GM19395 (cell line): ENCODE measurements at regions not wholly inside any gene's neighbourhood (a gene's known extent, or its start where the extent isn't known, plus 50 kb on each side); places are given as distances from the start of the nearest gene placed in this dataset.
A peak's percentile ranks its signal among the peaks of the same experiment; 100 is the strongest.
"Not testable (repeated sequence)": the region's sequence is repeated elsewhere in the genome, so short reads cannot be mapped to it uniquely, and the experiment has no call there.

ENCODE experiments used
- ATAC-seq: cut with Tn5 transposase; IDR thresholded peaks from one replicate; pipeline ENCODE4 v1.9.1; 2021; ENCODE audit warnings: mild to moderate bottlenecking, moderate library complexity; ENCODE audit not compliant: unreplicated experiment

DNA sequence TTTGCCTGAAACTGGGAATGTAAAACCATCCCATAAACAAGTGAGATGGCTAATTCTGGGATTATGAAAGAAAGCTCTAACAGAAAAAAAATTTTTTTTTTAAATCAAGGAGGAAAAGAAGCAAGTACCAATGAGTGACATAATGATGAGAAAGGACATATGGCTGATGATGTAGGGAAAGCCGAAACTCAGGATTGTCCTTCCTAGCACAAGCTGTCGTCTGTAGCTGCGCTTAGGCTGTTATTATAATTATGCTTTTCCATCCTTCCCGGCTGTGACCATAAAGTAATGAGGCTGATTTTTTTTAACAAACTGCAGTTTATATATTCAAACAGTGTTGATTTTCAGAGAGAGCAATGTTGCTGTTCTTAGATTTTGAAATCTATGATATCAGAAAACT, 209.8 kb upstream of the NOCT start:
- ATAC-seq = no peak

GRCh38 chr4:138804711-138805110, 210.9 kb upstream of the NOCT start:
- ATAC-seq = no peak

DNA sequence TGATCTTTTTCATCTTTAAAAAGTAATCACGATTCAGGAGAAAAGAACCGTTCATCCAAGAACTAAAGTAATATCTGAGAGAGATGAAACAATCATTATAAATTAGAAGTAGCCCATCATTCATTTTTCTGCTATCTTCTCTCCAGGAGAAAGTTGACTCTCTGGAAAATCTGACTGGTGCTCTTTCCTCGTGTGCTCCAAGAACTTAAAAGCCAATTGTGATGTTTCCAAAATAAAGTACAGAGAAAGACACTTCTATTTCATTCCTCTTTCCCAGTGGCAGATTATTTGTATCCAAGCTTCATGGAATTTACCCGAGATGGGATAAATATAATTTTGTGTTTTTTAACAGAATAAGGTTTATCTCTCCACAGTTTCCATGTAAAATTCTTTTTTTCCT, 212.5 kb upstream of the NOCT start:
- no peak for ATAC-seq

DNA sequence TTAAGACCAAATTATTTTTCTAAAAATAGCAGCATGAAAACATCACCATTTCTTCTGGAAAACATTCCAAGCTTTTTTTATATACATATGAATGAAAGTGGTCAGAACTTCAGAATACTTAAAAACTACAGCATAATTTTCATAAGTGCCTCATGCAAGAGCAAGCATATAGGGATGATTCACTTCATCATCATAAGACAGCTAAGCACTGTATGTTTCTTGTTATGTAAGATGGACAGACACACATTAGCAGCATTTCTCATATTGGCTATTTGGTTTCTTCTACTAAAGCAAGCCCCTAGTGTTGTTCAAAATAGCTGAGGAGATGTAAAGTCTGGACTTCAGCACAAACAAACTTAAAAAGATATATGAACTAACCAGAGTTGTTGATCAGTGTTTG, 213.1 kb upstream of the NOCT start:
- no peak for ATAC-seq

- no peak for ATAC-seq
These were observed 215.2 kb upstream of the NOCT start for GRCh38 chr4:138800421-138800820.

DNA sequence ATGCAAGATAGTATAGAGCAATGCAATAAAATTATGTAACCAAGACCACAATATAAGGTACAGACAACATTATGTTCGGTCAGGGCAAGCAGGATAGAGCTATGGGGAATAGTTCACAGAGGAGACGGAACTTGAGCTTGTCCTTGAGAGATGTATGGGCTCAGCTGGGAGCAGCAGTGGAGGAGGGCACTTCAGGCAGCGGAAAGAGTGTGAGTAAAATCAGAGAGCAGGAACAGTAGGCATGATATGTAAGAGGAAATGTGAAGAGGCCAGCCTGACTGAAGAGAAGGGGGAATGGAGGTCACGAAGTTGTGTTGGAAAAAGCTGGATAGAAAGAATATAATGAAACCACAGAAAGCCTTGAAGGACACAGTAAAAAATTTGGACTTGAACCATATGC, 217.2 kb upstream of the NOCT start:
- no peak for ATAC-seq

DNA sequence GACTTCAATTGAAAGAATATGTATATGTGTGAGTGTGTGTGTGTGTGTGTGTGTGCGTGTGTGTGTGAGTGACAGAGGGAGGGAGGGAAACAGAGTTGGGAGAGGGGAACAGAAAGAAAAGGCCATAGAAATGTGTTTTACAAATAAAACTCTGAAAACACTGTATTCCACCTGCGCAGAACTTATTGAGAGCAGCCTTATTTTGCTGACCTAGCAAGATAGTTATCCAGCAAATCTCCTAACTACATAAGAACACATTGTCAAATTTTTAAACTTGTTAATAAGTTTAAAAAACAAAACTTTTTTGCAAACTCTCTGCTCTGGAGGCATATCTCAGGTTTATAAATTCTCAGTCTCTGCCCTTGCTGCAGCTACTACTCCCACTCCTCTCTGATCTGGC, 217.9 kb upstream of the NOCT start:
- ATAC-seq = no peak

GRCh38 chr4:138796761-138797160, 218.8 kb upstream of the NOCT start:
- ATAC-seq = no peak

DNA sequence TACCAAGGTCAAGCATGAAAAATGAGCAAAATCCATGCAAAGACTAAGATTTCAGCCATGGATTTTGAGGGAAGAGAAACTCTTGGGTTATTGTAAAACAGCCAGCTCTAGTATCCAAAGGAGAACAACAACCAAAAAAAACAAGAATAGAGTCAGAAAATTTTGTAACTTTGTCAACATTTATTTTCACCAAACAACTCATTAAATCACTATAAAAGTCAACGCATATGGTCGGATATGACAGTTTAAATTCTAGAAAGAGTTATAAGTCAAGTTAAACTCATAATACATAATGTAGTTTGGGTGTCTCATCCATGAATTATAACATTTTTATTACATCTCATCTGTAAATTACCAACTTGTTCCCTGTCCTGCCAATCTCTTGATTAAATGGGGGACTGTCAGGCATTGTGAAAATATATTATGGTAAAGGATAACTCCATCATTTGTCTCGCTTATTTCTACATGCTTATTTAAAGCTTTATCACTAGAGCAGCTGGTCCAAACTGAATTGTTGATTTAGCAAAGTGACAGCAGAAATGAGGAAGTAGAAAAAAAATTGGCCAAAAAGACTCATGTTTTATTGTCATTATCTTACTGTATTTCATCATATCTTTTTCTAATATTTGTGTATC, 224.8 kb upstream of the NOCT start:
- ATAC-seq = no peak

DNA sequence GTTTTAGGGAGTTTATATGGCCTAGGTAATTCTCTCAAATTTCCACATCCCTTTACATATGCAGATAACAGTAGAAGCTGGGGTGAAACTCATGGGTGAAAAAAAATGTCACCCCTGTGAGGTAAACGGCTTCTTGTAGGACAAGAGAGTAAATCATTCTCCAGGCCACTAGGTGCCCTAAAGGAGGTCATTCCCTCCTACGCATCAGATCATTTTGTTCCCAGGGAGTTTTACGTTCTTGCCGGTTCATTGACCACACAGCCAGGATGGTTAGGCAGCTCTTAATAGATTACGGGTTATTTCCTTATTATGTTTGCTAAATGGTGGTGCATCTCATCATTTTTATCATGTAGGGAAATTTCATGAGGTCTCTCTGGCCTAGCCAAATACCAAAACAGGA, 225.8 kb upstream of the NOCT start:
- ATAC-seq = no peak

- ATAC-seq = no peak
These were observed 226.7 kb upstream of the NOCT start for GRCh38 chr4:138788857-138789256.

GRCh38 chr4:138788267-138788790, 227.3 kb upstream of the NOCT start:
- no peak for ATAC-seq

DNA sequence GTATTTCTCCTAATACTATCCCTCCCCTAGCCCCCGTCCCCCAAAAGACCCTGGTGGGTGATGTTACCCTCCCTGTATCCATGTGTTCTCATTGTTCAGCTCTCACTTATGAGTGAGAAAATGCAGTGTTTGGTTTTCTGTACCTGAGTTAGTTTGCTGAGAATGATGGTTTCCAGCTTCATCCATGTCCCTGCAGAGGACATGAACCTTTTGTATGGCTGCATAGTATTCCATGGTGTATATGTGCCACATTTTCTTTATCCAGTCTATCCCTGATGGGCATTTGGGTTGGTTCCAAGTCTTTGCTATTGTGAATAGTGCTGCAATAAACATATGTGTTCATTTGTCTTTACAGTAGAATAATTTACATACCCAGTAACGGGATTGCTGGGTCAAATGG, 235.8 kb upstream of the NOCT start:
- ATAC-seq = not testable (repeated sequence)

- peak; percentile 89 for ATAC-seq
These were observed 239.7 kb upstream of the NOCT start for GRCh38 chr4:138775890-138776289.

DNA sequence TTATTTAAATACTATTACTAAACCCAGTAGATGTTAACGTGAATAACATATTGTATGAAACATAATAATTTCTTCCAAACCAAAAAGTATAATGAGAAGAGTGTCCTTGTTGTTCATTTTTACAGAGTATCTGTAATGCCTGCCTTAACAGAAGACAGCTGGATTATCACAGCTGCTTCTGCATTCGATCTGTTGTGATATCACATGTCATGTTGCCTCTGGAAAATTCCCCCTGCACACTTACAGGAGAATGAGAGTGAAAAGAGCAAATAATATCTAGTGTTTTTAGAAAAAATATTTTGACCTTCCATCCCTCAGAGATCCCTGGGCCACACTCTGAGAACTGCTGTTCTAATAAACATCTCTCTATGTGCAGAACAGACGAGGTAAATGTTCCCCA, 240.1 kb upstream of the NOCT start:
- peak; percentile 7 for ATAC-seq

DNA sequence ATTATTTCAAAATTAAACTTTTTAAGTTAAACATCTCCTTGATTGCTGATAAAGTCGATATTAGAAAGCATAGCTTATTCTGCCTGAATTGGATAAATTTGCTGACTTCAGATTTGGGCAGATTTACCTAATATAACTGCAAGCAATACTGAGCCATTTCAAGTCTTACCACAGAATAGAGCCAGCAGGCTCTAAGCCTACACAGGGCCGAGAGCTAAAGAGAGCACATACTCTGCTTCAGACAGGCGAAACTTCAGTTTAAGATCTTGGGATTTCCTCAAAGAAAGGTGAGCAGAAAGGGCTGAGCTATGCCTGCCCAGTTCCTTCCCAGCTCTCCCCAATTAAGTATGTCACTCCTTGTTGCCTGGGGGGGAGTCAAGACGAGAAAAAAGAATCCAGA, 240.6 kb upstream of the NOCT start:
- no peak for ATAC-seq

DNA sequence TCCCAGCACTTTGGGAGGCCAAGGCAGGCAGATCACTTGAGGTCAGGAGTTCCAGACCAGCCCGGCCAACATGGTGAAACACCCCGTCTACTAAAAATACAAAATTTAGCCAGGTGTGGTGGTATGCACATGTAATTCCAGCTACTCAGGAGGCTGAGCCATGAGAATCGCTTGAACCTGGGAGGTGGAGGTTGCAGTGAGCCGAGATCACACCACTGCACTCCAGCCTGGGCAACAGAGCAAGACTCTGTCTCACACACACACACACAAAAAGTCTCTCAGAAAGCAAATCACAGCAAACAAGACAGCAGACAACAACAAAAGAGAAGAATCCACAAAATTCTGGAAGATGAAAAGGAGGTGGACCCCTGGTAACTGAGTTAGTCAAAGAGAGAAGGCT, 241.5 kb upstream of the NOCT start:
- not testable (repeated sequence) for ATAC-seq

GRCh38 chr4:138773321-138773720, 242.3 kb upstream of the NOCT start:
- no peak for ATAC-seq

DNA sequence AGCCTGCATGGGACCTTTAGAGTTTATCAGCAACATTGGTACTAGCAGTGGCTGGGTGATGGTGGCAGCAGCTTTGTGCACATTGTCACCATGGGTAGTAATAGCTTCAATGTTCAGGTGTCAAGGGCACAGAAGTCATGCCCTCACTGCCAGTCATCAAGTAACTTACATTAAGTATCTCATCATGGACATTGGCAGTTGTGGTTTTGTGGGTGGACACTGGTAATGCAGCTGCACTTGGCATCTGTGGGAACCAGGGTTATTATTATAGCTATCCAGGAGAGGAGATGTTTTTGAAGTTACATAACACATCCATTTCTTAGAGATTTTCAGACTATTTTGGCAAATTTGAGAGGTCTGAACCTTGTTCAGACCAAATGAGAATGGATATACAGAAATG, 243.2 kb upstream of the NOCT start:
- ATAC-seq = no peak

GRCh38 chr4:138770818-138771217, 244.8 kb upstream of the NOCT start:
- no peak for ATAC-seq

GRCh38 chr4:138766332-138766731, 249.2 kb upstream of the NOCT start:
- no peak for ATAC-seq

DNA sequence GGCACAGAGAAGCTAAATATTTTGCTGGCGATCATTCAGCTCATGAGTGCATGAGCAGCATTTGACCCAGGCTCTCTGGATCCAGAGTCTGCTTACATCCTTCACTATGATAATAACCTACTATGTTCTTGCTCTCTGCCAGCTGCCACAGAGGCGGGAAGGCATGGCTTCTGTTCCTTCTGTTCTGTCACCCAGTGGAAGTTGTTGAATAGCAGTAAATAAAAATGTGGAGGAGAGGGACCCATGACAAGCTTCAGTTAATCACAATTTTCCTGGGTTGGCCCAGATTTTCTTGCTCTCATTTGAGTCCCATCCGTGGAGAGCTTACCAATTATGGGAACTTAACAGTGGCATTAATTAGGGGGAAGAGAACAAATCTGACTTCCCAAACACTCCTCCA, 250.1 kb upstream of the NOCT start:
- no peak for ATAC-seq

DNA sequence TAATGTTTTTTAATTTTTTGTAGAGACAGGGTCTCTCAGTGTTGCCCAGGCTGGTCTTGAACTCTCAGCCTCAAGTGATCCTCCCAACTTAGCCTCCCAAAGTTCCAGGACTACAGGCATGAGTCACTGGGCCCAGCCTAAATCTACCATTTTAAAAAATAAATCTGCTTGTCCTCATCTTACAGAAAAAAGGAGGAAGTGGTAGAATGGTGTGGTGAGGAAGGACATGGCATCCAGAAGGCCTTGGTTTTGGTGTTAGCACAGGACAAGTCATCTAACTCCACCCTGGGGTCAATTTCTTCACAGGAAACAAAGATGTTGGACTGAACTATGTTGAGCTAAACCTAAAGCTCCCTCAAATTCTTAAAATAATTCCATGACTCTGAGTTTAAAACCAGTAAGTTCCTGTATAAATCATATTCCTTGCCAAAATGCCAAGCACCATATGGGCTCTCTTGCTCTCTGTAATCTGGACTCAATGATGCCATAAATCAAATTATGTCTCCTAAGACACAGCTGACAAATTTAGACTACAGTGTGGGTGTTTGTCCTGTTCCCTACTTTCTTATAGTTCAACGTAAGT, 253.9 kb upstream of the NOCT start:
- no peak for ATAC-seq
